GM12865 (cell line): ENCODE measurements at regions not wholly inside any gene's neighbourhood (a gene's known extent, or its start where the extent isn't known, plus 50 kb on each side); places are given as distances from the start of the nearest gene placed in this dataset.
"Not testable (repeated sequence)": the region's sequence is repeated elsewhere in the genome, so short reads cannot be mapped to it uniquely, and the experiment has no call there.

Source experiments
- DNase-seq: peaks from one replicate; pipeline ENCODE4 v3.0.0; 2010; ENCODE audit warnings: low read depth
- H3K4me3 ChIP-seq: 2 replicates; pipeline ENCODE4 v1.5.1; 2011; ENCODE audit warnings: mild to moderate bottlenecking, low read depth, low read length, control low read depth
- TF ChIP-seq, protein P1 (sequence below): IDR thresholded peaks from 2 replicates; pipeline ENCODE4 v1.5.1; 2011; ENCODE audit warnings: low read length, control low read depth, low read depth, inconsistent platforms; ENCODE audit not compliant: insufficient read depth; ENCODE audit errors: missing control alignments

GRCh38 chr5:24215114-24215513 is 429.7 kb downstream of the CDH10 start:
- no peak for DNase-seq
- no peak overlapping the region for H3K4me3 ChIP-seq
- TF ChIP-seq, protein P1, sequence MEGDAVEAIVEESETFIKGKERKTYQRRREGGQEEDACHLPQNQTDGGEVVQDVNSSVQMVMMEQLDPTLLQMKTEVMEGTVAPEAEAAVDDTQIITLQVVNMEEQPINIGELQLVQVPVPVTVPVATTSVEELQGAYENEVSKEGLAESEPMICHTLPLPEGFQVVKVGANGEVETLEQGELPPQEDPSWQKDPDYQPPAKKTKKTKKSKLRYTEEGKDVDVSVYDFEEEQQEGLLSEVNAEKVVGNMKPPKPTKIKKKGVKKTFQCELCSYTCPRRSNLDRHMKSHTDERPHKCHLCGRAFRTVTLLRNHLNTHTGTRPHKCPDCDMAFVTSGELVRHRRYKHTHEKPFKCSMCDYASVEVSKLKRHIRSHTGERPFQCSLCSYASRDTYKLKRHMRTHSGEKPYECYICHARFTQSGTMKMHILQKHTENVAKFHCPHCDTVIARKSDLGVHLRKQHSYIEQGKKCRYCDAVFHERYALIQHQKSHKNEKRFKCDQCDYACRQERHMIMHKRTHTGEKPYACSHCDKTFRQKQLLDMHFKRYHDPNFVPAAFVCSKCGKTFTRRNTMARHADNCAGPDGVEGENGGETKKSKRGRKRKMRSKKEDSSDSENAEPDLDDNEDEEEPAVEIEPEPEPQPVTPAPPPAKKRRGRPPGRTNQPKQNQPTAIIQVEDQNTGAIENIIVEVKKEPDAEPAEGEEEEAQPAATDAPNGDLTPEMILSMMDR: no peak

DNA sequence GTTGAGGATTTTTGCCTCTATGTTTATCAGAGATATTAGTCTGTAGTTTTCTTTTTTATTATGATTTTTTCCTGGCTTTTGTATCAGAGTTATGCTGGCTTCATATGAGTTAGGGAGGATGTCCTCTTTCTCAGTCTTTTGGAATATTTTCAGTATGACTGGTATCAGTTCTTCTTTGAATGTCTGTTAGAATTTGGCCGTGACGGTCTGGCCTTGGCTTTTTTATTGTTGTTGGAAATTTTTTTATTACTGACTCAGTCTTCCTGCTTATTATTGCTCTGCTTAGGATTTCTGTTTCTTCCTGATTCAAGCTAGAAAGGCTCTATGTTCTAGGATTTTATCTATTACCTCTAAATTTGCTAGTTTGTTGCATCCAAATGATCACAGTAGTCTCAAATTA is 421.9 kb downstream of the CDH10 start:
- no peak overlapping the region for H3K4me3 ChIP-seq
- TF ChIP-seq, protein P1: no peak
- no peak for DNase-seq

GRCh38 chr5:24225051-24225450 is 419.7 kb downstream of the CDH10 start:
- H3K4me3 ChIP-seq: no peak overlapping the region
- TF ChIP-seq, protein P1: no peak
- no peak for DNase-seq

DNA sequence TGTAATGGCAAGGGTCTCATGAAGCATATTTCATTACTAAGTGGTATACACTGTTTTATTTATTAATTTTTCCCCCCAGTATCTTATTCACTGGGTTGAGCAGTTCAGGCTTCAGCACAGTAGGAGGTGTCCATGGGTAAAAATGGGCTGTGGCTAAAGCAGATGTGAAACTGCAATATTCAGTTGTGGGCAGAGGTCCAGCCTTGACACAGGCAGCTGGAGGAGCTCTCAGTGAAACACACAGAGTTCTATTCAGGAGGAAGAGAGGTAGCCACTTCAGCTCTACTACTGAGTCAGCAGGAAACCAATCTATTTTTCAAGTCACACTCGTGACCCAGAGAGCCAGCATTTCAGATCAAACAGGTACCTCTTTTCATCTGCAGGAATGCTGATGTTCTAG is 418.3 kb downstream of the CDH10 start:
- no peak overlapping the region for H3K4me3 ChIP-seq
- TF ChIP-seq, protein P1: no peak
- DNase-seq: no peak

GRCh38 chr5:24227881-24228280 is 416.9 kb downstream of the CDH10 start:
- DNase-seq, H3K4me3 ChIP-seq: not testable (repeated sequence)

GRCh38 chr5:24232041-24232440 is 412.7 kb downstream of the CDH10 start:
- TF ChIP-seq, protein P1: no peak
- H3K4me3 ChIP-seq: no peak overlapping the region
- no peak for DNase-seq

DNA sequence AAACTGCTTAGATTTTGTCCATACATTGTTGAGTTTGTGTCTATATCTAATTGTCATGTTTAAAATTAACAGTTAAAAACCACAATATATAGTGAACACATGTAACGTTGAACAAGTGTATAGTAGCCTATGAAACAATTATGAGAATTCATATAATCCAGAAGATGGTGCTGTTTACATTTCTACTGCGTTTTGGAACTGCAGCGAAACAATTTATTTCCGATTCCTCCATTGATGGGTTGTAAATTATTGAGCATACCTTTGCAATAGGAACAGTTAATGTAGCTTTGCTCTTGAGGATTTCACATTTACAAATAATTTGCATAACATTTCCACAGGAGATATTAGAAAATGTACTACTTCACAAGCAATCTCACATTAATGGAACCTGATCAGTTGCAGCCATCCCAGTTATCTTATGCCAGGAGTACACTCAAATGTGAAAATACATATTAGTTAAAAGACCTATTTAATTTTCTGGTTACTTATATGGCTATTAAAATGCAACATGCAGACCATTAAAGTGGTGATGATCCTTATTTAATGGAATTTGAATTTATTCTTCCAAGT is 411.8 kb downstream of the CDH10 start:
- H3K4me3 ChIP-seq: no peak overlapping the region
- TF ChIP-seq, protein P1: no peak
- no peak for DNase-seq

DNA sequence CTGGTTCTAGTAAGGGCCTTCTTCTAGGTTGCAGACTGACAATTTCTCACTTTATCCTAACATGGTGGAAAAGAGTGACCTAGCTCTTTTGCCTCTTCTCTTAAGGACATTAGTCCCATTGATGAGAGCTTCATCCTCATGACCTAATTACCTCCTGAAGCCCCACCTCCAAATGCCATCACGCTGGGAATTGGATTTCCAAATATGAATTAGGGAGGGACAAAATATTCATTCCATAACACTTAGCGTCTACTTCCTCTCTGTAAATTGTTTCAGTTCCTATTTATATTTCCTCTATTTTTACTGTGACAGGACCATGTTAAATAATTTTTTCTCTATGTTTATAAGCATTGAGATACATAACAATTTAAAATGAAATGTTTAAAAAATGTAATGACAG is 408.8 kb downstream of the CDH10 start:
- TF ChIP-seq, protein P1: no peak
- DNase-seq: no peak
- H3K4me3 ChIP-seq: no peak overlapping the region
